ENCODE measurements at regions not wholly inside any gene's neighbourhood (a gene's known extent, or its start where the extent isn't known, plus 50 kb on each side); places are given as distances from the start of the nearest gene placed in this dataset.

- no peak for TF ChIP-seq POLR2A (IDR thresholded peaks at IDR 0.05)
- no peak for TF ChIP-seq POLR2AphosphoS5 (IDR thresholded peaks at IDR 0.05)
Observed at GRCh38 chr3:115227461-115227860, 80.4 kb upstream of the ZBTB20 start.

Data from spleen (tissue), 3 donors.